B cell (primary cell): ENCODE measurements at regions not wholly inside any gene's neighbourhood (a gene's known extent, or its start where the extent isn't known, plus 50 kb on each side); places are given as distances from the start of the nearest gene placed in this dataset.

Experiments
- ATAC-seq: fragments of 200-7000 bp; cut with Tn5 transposase; one replicate; pipeline ENCODE4 v1.10.0; 2021; ENCODE audit warnings: low read depth, mild to moderate bottlenecking, moderate number of reproducible peaks, moderate library complexity
- CTCF ChIA-PET: fragments of 350-600 bp; sonication (Branson Sonifier 250); formaldehyde crosslinking; loops from one replicate; lab custom pipeline; 2021; ENCODE audit warnings: antibody characterized with exemption, inconsistent platforms; lab: Charles Lee
- POLR2A ChIA-PET: fragments of 350-600 bp; sonication (Branson Sonifier 250); formaldehyde crosslinking; loops from one replicate; lab custom pipeline; 2021; ENCODE audit warnings: antibody characterized with exemption; lab: Charles Lee
- DNase-seq: peaks from one replicate; pipeline ENCODE4 v3.0.0; 2013
- H2AFZ ChIP-seq: 2 replicates; pipeline ENCODE4 v1.6.1; 2012; ENCODE audit warnings: mild to moderate bottlenecking, low read depth, low read length; ENCODE audit not compliant: insufficient read depth, poor library complexity, severe bottlenecking
- H3K27ac ChIP-seq, 2 donors: 1 replicate in 1 of 2; 2 replicates in 1 of 2; pipeline ENCODE4 v1.5.1; 2012 to 2013; ENCODE audit warnings: low read length in 2 of 2, mild to moderate bottlenecking in 2 of 2, moderate library complexity in 1 of 2
- H3K27me3 ChIP-seq, 4 experiments: fragments of 200-600 bp in 1 of 4; sonication (generic) in 1 of 4; replicated peaks in 1 of 4; 1 replicate in 2 of 4; 2 replicates in 2 of 4; pipeline versions ENCODE4 v1.6.1 to v1.7.0; 2013 to 2016; ENCODE audit warnings: low read length in 3 of 4, mild to moderate bottlenecking in 2 of 4, mixed read lengths in 1 of 4, moderate library complexity in 1 of 4; ENCODE audit not compliant: insufficient read depth in 4 of 4, control insufficient read depth in 3 of 4; ENCODE audit errors: control extremely low read depth in 1 of 4
- H3K36me3 ChIP-seq, 2 experiments: replicated peaks in 1 of 2; 1 replicate in 1 of 2; 2 replicates in 1 of 2; pipeline versions ENCODE4 v1.6.1 to v1.7.1; 2013; ENCODE audit warnings: low read length in 1 of 2; ENCODE audit not compliant: insufficient read depth in 2 of 2, control insufficient read depth in 1 of 2; ENCODE audit errors: control extremely low read depth in 1 of 2, extremely low read depth in 1 of 2
- H3K4me1 ChIP-seq, 2 donors: fragments of 200-600 bp in 1 of 2; sonication (generic) in 1 of 2; 1 replicate in 1 of 2; 2 replicates in 1 of 2; pipeline versions ENCODE4 v1.5.1 to v1.6.1; 2013 to 2017; ENCODE audit warnings: low read length in 2 of 2; ENCODE audit not compliant: control insufficient read depth in 2 of 2, insufficient read depth in 2 of 2
- H3K4me2 ChIP-seq: replicated peaks from 2 replicates; pipeline ENCODE3; 2012; ENCODE audit warnings: mild to moderate bottlenecking, low read depth, low read length; ENCODE audit not compliant: poor library complexity, severe bottlenecking
- H3K4me3 ChIP-seq, 5 experiments: fragments of 200-600 bp in 1 of 5; sonication (generic) in 1 of 5; 1 replicate in 3 of 5; 2 replicates in 2 of 5; pipeline versions ENCODE4 v1.5.1 to v1.7.0; 2011 to 2016; ENCODE audit warnings: low read length in 4 of 5, mild to moderate bottlenecking in 4 of 5, low read depth in 2 of 5, control low read depth in 1 of 5, moderate library complexity in 1 of 5; ENCODE audit not compliant: insufficient read depth in 1 of 5; ENCODE audit errors: control extremely low read depth in 1 of 5, extremely low read depth in 1 of 5
- H3K79me2 ChIP-seq: fragments of 200-600 bp; sonication (generic); one replicate; pipeline ENCODE4 v1.6.0; 2016; ENCODE audit warnings: low read length; ENCODE audit not compliant: control insufficient read depth, insufficient read depth
- H3K9ac ChIP-seq: fragments of 200-600 bp; sonication (generic); 2 replicates; pipeline ENCODE4 v1.6.1; 2017; ENCODE audit warnings: mild to moderate bottlenecking, low read length, moderate library complexity
- H3K9me3 ChIP-seq, 3 donors: one replicate each; pipeline versions ENCODE4 v1.6.1 to v1.7.1; 2013; ENCODE audit warnings: low read length in 2 of 3; ENCODE audit not compliant: control insufficient read depth in 2 of 3, insufficient read depth in 1 of 3; ENCODE audit errors: control extremely low read depth in 1 of 3
- H4K20me1 ChIP-seq: 2 replicates; pipeline ENCODE4 v1.6.0; 2012; ENCODE audit warnings: mild to moderate bottlenecking, low read length; ENCODE audit not compliant: insufficient read depth, control insufficient read depth, poor library complexity, severe bottlenecking
- H3K27ac Mint-ChIP-seq: one replicate; pipeline ENCODE4 v1.8.0; 2021; ENCODE audit warnings: mixed read lengths
- H3K27me3 Mint-ChIP-seq: one replicate; pipeline ENCODE4 v1.8.0; 2021; ENCODE audit warnings: mixed read lengths
- H3K4me1 Mint-ChIP-seq: one replicate; pipeline ENCODE4 v1.8.0; 2021; ENCODE audit warnings: mixed read lengths
- H3K4me3 Mint-ChIP-seq: one replicate; pipeline ENCODE4 v1.8.0; 2021; ENCODE audit warnings: mixed read lengths
- H3K9me3 Mint-ChIP-seq: one replicate; pipeline ENCODE4 v1.8.0; 2022; ENCODE audit warnings: mixed read lengths; ENCODE audit not compliant: insufficient read depth
- EZH2 ChIP-seq: IDR thresholded peaks from 2 replicates; pipeline ENCODE4 v1.6.1; 2012; ENCODE audit warnings: borderline replicate concordance, low read depth, mild to moderate bottlenecking, moderate library complexity, low read length; ENCODE audit not compliant: insufficient read depth, poor library complexity, severe bottlenecking
- WGBS: methylation state at CpG from one replicate; pipeline ENCODE4 v1.1.5; 2013; ENCODE audit warnings: missing lambda C conversion rate; ENCODE audit not compliant: insufficient coverage; 5-methylcytosine and 5-hydroxymethylcytosine counted together
- intact Hi-C: fragments of 100-400 bp; cut with micrococcal nuclease; formaldehyde crosslinking; loops from one replicate; pipeline ENCODE4 v1.10.0; 2022
- TF ChIP-seq, protein P1 (sequence below): fragments of 200-600 bp; IDR thresholded peaks from one replicate; pipeline ENCODE4 v1.8.0; 2022; ENCODE audit warnings: antibody characterized with exemption, mild to moderate bottlenecking

GRCh38 chr13:65748227-65748626, 1481.9 kb downstream of the PCDH9 start:
- no peak for DNase-seq
- POLR2A ChIA-PET = no interaction called here
- no peaks in the 10 kb centered on the region for H3K4me1 ChIP-seq
- Mint-ChIP-seq H3K4me1 (no peaks in the 10 kb centered on the region), H3K9me3 (no peaks in the 10 kb centered on the region), H3K27ac (no peak overlapping the region), H3K27me3 (no peaks in the 10 kb centered on the region), H3K4me3 (no peak overlapping the region)
- no peak overlapping the region for H3K27ac ChIP-seq
- H2AFZ ChIP-seq = no peak overlapping the region
- CTCF ChIA-PET = no interaction called here
- H3K4me3 ChIP-seq = no peak overlapping the region
- TF ChIP-seq EZH2 = no peak
- TF ChIP-seq, protein P1, sequence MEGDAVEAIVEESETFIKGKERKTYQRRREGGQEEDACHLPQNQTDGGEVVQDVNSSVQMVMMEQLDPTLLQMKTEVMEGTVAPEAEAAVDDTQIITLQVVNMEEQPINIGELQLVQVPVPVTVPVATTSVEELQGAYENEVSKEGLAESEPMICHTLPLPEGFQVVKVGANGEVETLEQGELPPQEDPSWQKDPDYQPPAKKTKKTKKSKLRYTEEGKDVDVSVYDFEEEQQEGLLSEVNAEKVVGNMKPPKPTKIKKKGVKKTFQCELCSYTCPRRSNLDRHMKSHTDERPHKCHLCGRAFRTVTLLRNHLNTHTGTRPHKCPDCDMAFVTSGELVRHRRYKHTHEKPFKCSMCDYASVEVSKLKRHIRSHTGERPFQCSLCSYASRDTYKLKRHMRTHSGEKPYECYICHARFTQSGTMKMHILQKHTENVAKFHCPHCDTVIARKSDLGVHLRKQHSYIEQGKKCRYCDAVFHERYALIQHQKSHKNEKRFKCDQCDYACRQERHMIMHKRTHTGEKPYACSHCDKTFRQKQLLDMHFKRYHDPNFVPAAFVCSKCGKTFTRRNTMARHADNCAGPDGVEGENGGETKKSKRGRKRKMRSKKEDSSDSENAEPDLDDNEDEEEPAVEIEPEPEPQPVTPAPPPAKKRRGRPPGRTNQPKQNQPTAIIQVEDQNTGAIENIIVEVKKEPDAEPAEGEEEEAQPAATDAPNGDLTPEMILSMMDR = no peak
- H3K9ac ChIP-seq = no peak overlapping the region
- no peaks in the 10 kb centered on the region for H3K79me2 ChIP-seq
- no peak for ATAC-seq
- H3K36me3 ChIP-seq = no peaks in the 10 kb centered on the region
- H3K9me3 ChIP-seq = peaks cover 0 to 6% (median 0%) of the 10 kb centered on the region in 3 donors
- no peak overlapping the region for H3K4me2 ChIP-seq
- H4K20me1 ChIP-seq = no peaks in the 10 kb centered on the region
- intact Hi-C loops = no loop called here
- whole genome bisulfite sequencing = 97% methylated on average over 11 of the region's 19 CpGs
- H3K27me3 ChIP-seq = no peaks in the 10 kb centered on the region

DNA sequence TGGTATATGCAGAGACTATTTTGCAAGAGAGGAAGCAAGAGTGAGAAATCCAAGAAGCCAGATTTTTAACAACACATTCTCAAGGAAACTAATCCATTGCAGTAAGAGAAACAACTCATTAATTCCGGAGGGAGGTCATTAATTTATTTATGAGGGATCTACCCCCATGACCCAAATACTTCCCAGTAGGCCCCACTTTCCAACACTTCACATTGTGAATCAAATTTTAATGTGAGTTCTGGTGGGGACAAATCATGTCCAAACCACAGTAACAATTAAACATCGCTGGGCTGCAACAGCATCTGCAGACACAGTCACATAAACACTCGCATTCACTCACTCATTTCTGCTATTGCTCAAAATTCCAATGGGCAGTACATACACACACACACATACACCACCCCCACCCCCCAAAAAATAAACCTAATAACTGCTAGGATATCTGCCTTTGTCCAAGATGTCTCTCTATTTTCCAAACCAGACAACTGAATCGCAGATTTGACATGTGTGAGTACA, 1483.7 kb downstream of the PCDH9 start:
- Histone ChIP-seq H3K4me1 (no peaks in the 10 kb centered on the region), H3K27me3 (no peaks in the 10 kb centered on the region), H3K79me2 (no peaks in the 10 kb centered on the region), H3K9ac (no peak overlapping the region), H3K4me2 (no peak overlapping the region), H3K27ac (no peak overlapping the region), H3K36me3 (no peaks in the 10 kb centered on the region), H3K4me3 (no peak overlapping the region), H2AFZ (no peak overlapping the region), H3K9me3 (peaks cover 0 to 6% (median 0%) of the 10 kb centered on the region in 3 donors), H4K20me1 (no peaks in the 10 kb centered on the region)
- H3K4me1 Mint-ChIP-seq = no peaks in the 10 kb centered on the region
- H3K9me3 Mint-ChIP-seq = no peaks in the 10 kb centered on the region
- POLR2A ChIA-PET = no interaction called here
- H3K27ac Mint-ChIP-seq = no peak overlapping the region
- H3K27me3 Mint-ChIP-seq = no peaks in the 10 kb centered on the region
- no peak overlapping the region for H3K4me3 Mint-ChIP-seq
- CTCF ChIA-PET = no interaction called here
- ATAC-seq = no peak
- intact Hi-C loops = no loop called here
- TF ChIP-seq, protein P1 = no peak
- no peak for TF ChIP-seq EZH2
- no peak for DNase-seq
- 81% methylated on average over 2 of the region's 4 CpGs for whole genome bisulfite sequencing
